ENCODE measurements at regions not wholly inside any gene's neighbourhood (a gene's known extent, or its start where the extent isn't known, plus 50 kb on each side); places are given as distances from the start of the nearest gene placed in this dataset.

DNA sequence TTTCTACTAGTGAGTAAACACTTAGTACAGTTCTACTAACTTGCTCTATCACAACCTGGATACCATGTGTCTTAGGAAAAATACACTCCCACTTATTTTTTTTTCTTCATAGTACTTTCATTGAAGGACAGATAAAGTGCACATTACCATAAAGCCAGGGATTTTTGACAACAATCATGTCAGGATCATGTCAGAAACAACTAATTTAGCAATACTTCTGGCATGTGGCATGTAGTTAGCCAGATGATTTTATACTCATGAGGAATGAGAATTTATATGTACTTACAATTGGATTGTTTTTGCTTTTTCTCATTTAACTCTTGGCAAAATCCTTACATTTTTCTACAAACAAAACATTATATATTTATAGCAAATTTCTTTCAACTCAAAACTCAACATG is 630.7 kb upstream of the GRM3 start:
- H3K4me1 ChIP-seq (replicated peaks in 1 of 2; ENCODE audit: control insufficient read depth in 2 of 2, insufficient read depth in 2 of 2, low read length in 2 of 2), result no peaks in the 10 kb centered on the region
- POLR2A ChIA-PET, result no interaction called here
- BruUV-seq (replicated peaks), result no TSS peak
- H3K4me3 ChIP-seq, result no peak overlapping the region
- CTCF ChIA-PET (ENCODE audit: low intra/inter-chr PET ratio), result no interaction called here
- no peak for FAIRE-seq
- peaks cover 3% of the 10 kb centered on the region for H3K9me3 ChIP-seq (replicated peaks; ENCODE audit: control insufficient read depth, insufficient read depth, low read depth, low read length)
- ATAC-seq, result no peak
- H3K79me2 ChIP-seq (ENCODE audit: control insufficient read depth, insufficient read depth, low read length), result no peaks in the 10 kb centered on the region
- no peaks in the 10 kb centered on the region for H3K36me3 ChIP-seq (ENCODE audit: control insufficient read depth, insufficient read depth, low read length)
- H2AFZ ChIP-seq (ENCODE audit: low read depth, low read length), result no peak overlapping the region
- TF ChIP-seq, protein P1, sequence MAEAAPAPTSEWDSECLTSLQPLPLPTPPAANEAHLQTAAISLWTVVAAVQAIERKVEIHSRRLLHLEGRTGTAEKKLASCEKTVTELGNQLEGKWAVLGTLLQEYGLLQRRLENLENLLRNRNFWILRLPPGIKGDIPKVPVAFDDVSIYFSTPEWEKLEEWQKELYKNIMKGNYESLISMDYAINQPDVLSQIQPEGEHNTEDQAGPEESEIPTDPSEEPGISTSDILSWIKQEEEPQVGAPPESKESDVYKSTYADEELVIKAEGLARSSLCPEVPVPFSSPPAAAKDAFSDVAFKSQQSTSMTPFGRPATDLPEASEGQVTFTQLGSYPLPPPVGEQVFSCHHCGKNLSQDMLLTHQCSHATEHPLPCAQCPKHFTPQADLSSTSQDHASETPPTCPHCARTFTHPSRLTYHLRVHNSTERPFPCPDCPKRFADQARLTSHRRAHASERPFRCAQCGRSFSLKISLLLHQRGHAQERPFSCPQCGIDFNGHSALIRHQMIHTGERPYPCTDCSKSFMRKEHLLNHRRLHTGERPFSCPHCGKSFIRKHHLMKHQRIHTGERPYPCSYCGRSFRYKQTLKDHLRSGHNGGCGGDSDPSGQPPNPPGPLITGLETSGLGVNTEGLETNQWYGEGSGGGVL (CRISPR knock-in tag; IDR thresholded peaks at IDR 0.05), result no peak
- TF ChIP-seq, protein P2, sequence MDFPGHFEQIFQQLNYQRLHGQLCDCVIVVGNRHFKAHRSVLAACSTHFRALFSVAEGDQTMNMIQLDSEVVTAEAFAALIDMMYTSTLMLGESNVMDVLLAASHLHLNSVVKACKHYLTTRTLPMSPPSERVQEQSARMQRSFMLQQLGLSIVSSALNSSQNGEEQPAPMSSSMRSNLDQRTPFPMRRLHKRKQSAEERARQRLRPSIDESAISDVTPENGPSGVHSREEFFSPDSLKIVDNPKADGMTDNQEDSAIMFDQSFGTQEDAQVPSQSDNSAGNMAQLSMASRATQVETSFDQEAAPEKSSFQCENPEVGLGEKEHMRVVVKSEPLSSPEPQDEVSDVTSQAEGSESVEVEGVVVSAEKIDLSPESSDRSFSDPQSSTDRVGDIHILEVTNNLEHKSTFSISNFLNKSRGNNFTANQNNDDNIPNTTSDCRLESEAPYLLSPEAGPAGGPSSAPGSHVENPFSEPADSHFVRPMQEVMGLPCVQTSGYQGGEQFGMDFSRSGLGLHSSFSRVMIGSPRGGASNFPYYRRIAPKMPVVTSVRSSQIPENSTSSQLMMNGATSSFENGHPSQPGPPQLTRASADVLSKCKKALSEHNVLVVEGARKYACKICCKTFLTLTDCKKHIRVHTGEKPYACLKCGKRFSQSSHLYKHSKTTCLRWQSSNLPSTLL (IDR thresholded peaks at IDR 0.05), result no peak
- DNase-seq (ENCODE audit: extremely low read depth in 1 of 4, low spot score in 3 of 4), result no peak
- H3K9ac ChIP-seq (ENCODE audit: insufficient read depth in 1 of 2, low read depth in 2 of 2, low read length in 2 of 2), result no peak overlapping the region
- no peaks in the 10 kb centered on the region for H3K9me1 ChIP-seq (ENCODE audit: control insufficient read depth, insufficient read depth, low read length)
- intact Hi-C loops (cut with micrococcal nuclease) (no loop called here), in situ Hi-C loops (cut with MboI) (no loop called here)
- no peaks in the 10 kb centered on the region for H4K20me1 ChIP-seq (replicated peaks; ENCODE audit: control insufficient read depth, insufficient read depth, low read length)
- no peaks in the 10 kb centered on the region for H3K27me3 ChIP-seq (ENCODE audit: control insufficient read depth in 2 of 2, insufficient read depth in 2 of 2, low read length in 2 of 2)
- H3K4me2 ChIP-seq (ENCODE audit: insufficient read depth, low read length), result no peak overlapping the region
- H3K27ac ChIP-seq (ENCODE audit: extremely low read depth, low read depth, low read length), result no peak overlapping the region

DNA sequence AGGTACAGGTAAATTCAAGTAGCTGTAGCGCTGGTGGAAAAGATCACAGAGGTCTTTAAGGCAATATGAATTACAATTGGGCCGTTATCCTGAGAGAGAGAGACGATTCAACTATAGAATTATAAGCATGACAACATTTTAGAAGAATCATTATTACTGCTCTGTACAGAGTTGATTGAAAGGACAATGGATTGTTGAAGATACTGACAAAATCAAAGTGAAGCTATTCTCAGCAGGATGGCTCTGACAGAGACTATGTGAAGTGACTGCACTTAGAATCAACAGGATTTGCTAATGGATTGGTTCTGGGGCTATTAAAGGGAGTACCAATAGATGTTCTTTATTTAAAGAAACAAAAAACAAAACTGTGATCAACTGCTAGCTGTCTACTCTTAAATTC is 634.8 kb upstream of the GRM3 start:
- H3K4me2 ChIP-seq (ENCODE audit: insufficient read depth, low read length), result no peak overlapping the region
- H3K27me3 ChIP-seq (ENCODE audit: control insufficient read depth in 2 of 2, insufficient read depth in 2 of 2, low read length in 2 of 2), result no peaks in the 10 kb centered on the region
- 0% methylated on average over 3 of the region's 3 CpGs for WGBS (ENCODE audit: insufficient coverage, low coverage, missing lambda C conversion rate)

More for the DNA sequence above, 634.8 kb upstream of the GRM3 start:
- DNase-seq (ENCODE audit: extremely low read depth in 1 of 4, low spot score in 3 of 4) (no peak), ATAC-seq (no peak), FAIRE-seq (no peak)
- Histone ChIP-seq H2AFZ (ENCODE audit: low read depth, low read length) (no peak overlapping the region), H3K9me3 (replicated peaks; ENCODE audit: control insufficient read depth, insufficient read depth, low read depth, low read length) (peaks cover 3% of the 10 kb centered on the region), H3K4me1 (replicated peaks in 1 of 2; ENCODE audit: control insufficient read depth in 2 of 2, insufficient read depth in 2 of 2, low read length in 2 of 2) (no peaks in the 10 kb centered on the region), H3K79me2 (ENCODE audit: control insufficient read depth, insufficient read depth, low read length) (no peaks in the 10 kb centered on the region), H4K20me1 (replicated peaks; ENCODE audit: control insufficient read depth, insufficient read depth, low read length) (no peaks in the 10 kb centered on the region), H3K27ac (ENCODE audit: extremely low read depth, low read depth, low read length) (no peak overlapping the region), H3K9me1 (ENCODE audit: control insufficient read depth, insufficient read depth, low read length) (no peaks in the 10 kb centered on the region), H3K4me3 (no peak overlapping the region), H3K36me3 (ENCODE audit: control insufficient read depth, insufficient read depth, low read length) (no peaks in the 10 kb centered on the region), H3K9ac (ENCODE audit: insufficient read depth in 1 of 2, low read depth in 2 of 2, low read length in 2 of 2) (no peak overlapping the region)
- ChIA-PET CTCF (ENCODE audit: low intra/inter-chr PET ratio) (no interaction called here), POLR2A (no interaction called here)
- BruUV-seq (replicated peaks), result no TSS peak
- TF ChIP-seq, protein P3, sequence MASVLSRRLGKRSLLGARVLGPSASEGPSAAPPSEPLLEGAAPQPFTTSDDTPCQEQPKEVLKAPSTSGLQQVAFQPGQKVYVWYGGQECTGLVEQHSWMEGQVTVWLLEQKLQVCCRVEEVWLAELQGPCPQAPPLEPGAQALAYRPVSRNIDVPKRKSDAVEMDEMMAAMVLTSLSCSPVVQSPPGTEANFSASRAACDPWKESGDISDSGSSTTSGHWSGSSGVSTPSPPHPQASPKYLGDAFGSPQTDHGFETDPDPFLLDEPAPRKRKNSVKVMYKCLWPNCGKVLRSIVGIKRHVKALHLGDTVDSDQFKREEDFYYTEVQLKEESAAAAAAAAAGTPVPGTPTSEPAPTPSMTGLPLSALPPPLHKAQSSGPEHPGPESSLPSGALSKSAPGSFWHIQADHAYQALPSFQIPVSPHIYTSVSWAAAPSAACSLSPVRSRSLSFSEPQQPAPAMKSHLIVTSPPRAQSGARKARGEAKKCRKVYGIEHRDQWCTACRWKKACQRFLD (CRISPR knock-in tag; IDR thresholded peaks at IDR 0.05), result no peak
- TF ChIP-seq SIX5 (IDR thresholded peaks at IDR 0.05; ENCODE audit: borderline replicate concordance in 1 of 2, insufficient read depth in 1 of 2, low read depth in 1 of 2, low read length in 2 of 2) (no peak), MTA1 (IDR thresholded peaks at IDR 0.05; ENCODE audit: borderline replicate concordance) (no peak)
- TF ChIP-seq, protein P4, sequence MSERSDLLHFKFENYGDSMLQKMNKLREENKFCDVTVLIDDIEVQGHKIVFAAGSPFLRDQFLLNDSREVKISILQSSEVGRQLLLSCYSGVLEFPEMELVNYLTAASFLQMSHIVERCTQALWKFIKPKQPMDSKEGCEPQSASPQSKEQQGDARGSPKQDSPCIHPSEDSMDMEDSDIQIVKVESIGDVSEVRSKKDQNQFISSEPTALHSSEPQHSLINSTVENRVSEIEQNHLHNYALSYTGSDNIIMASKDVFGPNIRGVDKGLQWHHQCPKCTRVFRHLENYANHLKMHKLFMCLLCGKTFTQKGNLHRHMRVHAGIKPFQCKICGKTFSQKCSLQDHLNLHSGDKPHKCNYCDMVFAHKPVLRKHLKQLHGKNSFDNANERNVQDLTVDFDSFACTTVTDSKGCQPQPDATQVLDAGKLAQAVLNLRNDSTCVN (CRISPR knock-in tag; IDR thresholded peaks at IDR 0.05), result no peak
- in situ Hi-C loops (cut with MboI), result no loop called here
- intact Hi-C loops (cut with micrococcal nuclease), result no loop called here

Data from K562 (cell line).